Skin of body (tissue), 1 donor: ENCODE measurements at regions not wholly inside any gene's neighbourhood (a gene's known extent, or its start where the extent isn't known, plus 50 kb on each side); places are given as distances from the start of the nearest gene placed in this dataset.
A peak's percentile ranks its signal among the peaks of the same experiment; 100 is the strongest.

Source experiments
- DNase-seq: peaks from one replicate; lab custom pipeline; 2025; lab: John Stamatoyannopoulos, UW

DNA sequence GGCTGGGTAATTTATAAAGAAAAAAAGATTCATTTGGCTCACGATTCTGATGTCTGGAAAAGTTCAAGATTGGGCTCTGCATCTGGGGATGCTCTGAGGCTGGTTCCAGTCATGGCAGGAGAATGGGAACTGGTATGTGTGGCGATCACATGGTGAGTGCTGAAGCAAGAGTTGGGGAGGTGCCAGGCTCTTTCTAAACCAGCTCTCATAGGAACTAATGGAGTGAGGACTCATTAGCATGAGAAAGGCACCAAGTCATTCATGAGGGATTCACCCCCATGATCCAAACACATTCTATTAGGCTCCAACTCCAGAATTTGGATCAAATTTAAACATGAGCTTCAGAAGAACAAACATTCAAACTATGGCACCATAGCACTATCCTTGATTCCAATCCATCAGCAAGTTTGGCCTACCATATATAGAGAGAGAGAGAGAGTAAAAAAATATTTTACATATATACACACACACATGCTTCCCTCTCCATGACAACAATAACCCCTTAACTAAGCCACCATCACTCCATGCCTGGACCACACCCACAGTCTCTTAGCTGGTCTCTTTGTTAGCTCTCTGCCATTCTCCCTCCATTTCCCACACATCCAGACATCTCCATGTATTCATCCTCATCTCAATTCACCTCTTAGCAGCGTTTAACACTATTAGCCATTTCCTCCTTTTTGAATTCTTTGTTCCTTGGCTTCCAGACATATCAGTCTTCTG is 57.9 kb downstream of the NPY start:
- DNase-seq, result no peak

DNA sequence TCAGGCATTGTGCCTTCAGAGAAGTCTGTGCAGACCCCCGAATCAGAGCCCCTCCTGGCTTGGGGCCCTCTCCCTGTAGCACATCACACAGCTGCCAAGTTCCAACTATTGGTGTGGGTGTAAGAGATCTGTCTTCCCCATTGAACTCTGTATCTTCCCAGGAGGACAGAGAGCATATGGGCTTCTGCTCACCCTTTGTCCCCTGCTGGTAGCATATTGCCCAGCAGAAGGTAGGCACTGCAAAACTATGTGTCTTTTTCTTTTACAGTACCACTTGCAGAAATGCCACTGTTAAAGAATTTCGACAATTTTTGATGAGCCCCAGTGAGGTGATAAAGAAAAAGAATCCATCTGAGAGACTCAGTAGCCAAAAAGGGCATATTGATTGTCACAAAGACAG is 59.6 kb downstream of the NPY start:
- DNase-seq, result no peak

DNA sequence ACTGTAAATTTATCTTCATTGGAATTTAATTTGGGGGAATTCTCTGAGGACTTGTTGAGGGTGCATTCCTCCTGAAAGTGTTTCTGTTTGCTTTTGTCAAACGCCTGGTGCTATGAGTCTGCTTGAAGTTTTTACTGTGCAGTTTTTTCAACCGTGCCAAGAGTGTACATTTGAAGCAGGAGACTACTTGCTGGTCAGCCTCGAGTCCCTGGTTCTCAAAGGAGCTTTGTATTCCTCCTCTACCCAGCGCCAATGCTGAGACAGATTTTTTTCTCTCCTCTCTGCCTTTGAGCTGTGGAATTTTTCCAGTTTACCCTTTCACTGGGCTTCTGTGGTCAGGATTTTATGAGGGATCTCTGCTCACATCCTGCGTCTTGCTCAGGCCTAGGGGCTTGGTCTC is 62.1 kb downstream of the NPY start:
- DNase-seq, result no peak

DNA sequence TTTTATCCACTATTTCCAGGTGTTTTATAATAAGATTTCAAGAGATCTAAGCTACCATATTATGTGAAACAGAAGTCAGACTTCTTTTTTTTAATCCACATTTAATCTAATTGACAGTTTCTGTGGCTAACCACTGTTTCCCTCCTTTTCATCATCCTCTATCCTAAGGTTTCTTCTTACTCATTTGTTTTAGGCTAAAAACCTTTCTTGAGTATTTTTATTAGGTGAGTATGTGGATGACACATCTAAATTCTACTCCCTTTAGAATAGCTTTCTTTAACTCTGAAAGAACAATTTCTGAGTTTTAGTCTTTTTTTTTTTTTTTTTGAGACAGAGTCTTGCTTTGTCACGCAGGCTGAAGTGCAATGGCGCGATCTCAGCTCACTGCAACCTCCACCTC is 62.7 kb downstream of the NPY start:
- no peak for DNase-seq

DNA sequence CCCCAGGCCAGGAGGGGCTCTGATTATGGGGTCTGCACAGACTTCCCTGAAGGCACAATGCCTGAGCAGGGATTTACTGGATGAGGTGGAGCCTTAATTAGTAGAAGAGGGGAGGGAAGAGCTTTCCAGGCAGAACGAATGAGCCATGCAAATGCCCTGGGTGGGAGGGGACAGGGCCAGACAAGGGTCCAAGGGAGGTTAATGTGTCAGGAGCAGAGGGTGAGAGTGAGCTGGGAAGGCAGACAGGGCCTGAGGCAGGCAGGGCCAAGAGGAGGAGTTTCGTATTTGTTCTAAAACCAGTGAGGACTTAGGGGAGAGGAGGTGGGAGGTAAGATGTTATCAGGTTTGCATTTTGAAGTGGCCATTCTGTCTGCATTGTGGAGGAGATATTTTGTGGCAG is 65.3 kb downstream of the NPY start:
- DNase-seq, result no peak

DNA sequence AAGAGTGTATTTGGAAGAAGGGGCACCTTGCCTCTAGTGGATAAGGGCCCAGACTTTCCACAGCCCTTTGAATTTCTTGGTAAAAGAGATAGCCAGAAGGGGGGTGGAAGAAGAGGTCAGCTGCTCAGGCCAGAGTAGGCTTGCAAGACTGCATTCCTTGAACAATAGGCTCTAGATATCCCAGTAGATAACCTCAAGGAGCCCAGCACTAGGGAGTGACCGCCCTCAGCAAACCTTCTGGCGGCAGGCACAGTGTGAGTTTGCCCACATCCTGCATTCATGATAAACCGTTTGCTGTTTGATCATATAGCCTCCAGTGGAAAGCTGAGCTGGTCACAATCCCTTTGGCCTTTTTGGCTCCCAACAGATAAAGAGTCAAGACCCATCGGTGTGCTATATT is 70.5 kb downstream of the NPY start:
- no peak for DNase-seq

DNA sequence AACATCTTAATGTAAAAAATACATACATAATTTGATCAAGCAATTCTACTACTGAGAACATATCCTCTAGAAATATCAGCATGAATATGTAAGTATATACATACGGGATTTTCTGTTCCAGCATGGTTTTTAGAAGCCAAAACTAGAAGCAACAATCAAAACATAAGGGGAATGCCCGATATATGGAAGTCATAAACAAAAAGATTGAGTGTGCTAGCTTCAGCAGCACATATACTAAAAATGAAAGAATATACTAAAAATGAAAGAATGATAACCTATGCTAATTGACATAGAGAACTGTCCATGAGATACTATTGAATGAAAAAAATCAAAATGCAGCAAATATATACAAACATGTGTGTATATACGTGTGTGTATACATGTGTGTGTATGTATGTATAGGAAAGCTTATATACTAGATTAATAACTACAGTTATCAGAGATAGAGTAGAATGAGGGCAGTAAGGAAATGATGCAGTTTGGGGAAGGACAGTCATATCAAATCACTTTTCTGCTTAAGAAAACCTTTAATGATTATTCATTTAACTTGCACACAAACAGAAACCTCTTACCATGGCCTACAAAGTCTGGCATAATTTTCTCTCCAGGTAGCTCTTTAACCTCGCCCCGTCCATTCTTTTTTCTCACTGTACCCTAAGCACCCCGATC is 72.9 kb downstream of the NPY start:
- DNase-seq, result no peak

DNA sequence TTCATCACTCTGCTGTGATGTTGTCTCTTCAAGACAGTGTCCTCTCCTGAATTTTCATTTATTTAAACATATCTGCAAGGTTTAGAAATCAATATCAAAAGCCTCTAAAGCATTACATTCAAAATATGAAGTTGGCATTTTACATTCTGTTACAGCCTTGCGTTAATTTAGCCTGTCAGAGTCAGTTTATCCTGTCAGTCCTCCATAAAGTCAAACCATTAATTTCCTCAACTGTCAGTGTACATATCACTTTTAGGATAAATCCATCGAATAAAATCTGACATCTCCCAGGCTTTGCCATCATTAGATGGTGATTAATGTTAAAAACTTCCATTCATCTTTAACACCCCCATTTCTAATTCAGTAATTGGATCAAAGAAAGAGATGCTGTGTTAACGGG is 77.0 kb downstream of the NPY start:
- no peak for DNase-seq

DNA sequence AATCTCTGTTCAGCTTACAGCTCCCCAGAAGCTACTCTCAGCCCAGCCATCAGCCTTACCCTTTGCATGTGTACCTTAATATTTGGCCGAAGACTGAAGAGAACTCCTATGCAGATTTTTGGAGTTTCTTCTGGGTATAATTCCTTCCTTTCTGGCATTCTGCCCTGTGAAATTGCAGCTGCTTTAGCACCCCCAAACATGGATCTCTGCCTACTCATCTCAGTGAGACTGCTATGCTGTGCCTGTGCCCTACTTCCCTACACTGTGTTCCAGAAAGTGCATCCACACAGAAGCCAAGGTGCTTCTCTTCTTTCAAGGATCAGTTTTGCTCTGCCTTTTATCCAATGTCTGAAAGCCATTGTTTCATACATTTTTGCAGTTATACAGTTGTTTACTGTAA is 81.6 kb downstream of the NPY start:
- no peak for DNase-seq

DNA sequence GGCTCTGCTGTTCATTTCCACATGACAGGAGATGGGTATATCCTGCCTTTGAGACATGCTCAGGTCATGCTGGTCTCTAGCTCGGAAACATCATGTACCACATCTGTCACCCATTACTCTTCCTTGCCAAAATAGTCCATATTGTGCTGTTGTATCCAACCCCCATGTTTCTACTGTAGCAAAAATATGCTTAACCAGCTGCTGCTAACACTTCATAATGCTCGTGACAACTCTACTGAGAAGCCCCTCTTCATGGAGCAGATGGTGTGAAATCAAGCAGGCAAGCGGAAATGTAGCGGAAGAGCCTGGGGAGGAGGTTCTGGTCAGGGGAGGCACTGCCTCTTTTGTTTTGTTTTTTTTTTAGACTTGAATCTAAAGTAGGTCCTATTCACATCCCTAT is 82.9 kb downstream of the NPY start:
- peak; percentile 90 for DNase-seq

DNA sequence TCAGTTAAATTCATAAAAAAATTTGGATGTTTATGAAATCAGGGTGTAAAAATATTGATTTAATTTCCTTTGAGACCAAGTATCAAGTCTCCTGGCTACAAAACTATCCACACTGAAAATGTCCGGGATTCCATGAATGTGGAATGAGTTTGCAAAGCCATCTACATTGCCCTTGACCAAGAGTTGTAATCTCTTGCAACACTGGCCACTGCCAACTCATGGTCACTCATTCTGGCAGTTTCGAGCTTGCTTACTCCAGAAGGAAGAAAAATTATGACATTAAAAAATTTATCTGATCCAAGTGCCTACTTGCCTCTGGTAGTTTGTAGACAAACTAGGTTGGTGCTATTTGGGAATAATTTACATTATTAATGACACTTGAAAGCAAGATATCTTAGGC is 84.2 kb downstream of the NPY start:
- DNase-seq, result no peak

DNA sequence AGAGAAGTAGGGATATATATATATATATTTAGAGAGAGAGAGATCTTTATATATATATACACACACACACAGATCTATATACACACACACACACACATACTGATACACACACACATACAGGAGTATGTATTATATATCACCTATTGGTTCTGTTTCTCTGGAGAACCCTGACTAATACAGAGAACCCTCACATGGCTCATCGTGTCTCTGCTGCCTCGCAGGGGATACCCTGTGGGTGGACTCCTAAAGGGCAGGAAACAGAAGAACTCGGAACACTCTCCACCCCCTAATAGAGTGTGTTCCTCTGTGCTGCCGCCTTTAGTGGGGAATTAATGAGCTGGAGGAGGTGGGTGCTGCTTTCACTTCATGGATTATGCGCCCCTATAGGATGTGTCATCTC is 86.6 kb downstream of the NPY start:
- no peak for DNase-seq

DNA sequence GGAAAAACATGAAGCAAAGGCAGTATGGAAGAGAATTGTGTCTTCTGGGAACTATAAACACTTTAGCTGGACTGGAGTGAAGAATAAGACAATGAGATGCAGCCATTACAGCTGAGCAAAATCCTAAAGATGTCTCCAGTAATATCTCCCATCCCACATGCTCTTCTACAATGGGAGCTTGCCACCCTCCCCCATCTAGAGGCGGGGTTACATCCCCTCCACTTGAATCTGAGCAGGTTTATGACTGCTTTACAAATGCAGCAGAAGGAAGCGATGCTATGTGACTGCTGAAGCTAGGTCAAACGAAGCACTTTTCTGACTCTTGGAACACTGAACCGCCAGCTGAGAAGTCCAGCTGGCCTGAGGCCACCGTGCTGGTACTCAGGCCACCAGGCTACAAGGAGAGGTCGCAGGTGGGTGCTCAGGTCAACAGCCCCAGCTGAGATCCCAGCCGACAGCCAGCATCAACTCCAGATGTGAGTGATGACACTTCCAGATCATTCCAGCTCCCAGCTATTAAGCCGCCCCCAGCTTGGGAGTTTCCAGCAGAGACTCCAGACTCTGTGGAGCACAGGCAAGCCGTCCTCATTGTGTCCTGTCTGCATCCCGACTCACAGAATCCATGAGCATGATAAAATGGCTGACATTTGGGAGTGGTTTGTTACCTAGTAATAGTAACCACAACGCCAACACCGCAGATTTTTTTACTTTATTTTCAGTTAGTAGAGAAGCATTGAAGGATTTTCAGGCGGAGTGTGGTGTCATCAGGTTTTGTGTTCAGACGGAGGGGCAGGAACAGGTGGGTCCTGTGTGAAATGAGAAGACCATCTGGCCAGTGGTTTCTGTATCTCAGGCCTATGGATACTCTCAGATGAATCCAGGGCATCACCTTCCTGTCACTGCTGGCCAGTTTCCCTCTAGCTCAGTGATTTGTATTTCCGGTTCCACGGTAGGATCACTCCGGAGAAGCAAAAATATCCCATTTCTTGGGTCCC is 89.3 kb downstream of the NPY start:
- no peak for DNase-seq

DNA sequence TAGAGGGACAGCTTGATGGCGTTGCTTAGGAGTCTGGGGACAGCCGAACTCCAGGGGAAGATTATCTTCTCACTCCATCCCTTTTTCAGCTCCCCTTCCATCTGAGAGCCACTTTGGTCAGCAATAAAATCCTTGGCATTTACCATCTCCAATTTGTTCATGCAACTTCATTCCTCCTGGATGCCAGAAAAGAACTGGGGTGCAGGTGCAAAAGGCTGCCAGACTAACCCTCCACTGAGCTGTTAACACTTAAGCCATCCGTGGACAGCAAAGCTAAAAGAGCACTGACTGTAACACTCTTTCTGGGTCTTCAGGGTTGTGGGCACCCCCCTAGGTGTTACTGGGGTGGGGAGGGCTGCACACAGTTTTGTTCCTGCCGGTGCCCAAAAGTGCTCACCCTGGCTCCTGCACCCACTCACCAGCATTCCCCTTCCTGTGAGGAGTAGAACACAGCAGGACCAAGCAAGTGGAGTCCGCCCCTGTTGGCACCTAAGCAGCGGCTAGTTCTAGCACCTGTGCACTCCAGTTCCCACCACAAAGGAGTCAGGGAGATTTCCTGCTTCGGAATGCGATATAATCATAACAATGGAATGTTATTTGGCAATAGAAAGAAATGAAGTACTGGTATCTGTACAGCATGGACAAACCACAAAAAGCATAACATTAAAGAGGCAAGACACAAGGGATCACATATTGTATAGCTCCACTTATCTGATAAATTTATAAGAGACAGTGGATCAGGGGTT is 95.1 kb downstream of the NPY start:
- no peak for DNase-seq

DNA sequence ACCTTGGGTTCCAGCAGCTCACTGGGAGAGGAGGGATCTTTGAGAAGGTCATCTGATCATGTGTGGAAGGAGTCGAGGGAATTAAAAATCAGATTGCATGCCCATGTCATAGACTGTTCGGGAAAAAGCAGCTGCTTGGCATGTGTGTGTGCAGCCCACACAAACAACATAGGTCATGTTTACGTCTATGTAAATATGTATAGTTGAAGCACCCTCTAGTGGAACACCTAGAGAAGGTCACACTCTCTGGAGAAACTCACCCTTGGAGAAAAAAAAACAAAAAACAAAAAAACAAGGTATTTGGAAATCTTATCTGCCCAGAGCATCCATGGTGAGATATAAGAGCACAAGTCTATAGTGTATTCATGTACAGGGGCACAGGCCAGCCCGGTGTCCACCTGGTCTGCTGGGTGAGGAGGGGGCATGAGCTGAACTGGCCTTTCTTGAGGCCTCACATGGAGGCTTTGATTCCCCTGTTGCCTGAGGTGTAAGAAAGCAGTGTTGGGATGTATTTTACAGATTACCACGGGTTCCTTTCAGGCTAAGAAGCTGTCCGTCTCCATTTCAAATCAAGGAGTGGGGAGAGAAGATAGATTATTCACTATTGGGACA is 98.0 kb downstream of the NPY start:
- DNase-seq, result no peak

DNA sequence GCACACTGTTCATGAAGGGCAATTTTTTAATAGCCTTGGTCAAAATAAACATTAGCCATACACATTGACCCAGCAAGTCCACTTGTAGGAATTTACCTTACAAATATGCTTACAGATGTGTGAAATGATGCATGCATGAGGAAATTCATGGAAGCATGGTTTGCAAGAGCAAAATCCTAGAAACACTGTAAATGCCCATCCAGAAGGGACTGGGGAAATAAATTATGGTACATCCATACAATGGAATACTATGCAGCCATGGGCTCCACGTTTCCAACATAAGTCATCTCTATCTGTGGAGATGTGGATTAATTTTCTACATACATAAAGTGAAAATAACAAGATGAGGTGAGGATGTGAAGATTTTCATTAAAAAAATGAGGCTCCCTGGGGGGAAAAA is 99.1 kb downstream of the NPY start:
- no peak for DNase-seq

DNA sequence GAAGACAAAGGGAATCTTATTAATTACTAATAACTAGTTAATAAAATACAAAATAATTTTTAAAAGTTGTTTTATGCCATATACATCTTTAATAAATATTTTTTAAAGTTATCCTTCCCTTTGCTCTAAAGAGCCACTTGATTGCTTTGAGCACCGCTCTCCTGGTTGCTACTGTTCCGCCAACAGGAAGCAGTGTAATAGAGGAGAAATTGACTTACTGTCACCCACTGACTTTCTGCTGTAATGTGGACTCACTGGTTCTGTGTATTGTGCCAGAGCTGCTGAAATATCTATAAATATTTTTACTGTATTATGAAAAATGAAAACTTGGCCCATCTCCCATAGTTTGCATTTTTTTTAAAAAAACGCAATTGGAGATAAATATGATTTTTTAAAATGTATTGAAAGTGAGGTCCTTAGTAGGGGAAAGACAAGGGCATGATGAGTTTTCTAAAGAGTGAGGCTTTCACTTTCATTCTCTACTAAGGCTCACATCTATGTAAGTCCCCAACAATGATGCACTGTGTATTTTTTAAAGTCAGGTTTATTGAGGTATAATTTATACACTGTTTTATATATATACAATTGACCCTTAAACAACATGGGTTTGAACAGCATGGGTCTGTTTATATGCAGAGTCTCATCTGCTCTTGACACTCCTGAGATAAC is 100.5 kb downstream of the NPY start:
- DNase-seq, result no peak

DNA sequence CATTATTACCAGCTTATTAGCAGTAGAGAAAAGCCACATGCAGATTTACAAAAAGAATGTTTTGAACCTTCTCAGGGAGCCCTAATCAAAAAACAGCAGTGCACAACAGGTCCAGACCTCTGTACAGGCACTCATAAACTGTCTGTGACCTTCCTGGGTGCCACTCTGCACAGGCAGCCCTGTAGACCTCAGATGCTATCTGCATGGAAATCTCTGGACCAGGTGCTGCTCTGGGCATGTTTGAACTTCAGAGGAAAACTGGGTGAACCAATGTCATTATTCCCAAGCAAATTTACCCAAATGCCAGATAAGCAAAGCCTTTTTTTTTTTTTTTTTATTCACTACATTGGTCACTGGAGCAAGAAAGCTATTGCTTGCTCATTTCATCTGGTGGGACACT is 104.2 kb downstream of the NPY start:
- no peak for DNase-seq

DNA sequence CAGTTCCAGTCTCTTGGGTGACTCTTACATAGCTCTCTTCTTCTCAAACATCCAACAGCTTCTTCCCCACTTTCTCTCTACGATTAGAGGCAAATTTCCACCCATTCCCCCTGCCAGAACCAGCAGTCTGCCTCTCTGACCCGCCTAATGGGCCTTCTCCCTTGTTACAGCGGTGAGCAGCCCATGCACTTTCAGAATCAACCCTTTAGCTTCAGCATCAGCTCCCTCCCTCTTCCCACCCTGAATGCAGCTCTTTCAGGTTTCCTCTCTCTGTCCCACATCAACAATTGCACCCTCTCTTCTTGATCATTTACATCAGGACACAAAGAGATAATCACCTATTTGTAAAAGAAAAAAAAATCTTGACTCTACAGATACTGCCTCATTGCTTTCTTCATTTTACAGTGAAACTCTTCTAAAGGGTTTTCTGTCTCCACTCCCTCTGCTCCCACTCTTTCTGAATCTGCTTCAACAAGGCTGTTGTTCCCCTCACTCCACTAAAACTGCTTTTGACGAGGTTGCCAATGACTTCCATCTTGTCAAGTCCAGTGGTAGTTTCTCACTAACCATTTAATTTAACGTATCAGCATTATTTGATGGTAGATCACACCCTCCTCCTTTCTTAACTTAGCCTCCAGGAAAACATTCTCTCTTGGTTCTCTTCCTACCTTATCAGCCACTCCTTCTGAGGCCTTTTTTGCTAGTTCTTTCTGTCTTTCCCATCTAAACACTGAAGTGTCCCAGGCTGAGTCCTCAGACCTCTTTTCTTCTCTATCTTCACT is 106.6 kb downstream of the NPY start:
- DNase-seq, result no peak

DNA sequence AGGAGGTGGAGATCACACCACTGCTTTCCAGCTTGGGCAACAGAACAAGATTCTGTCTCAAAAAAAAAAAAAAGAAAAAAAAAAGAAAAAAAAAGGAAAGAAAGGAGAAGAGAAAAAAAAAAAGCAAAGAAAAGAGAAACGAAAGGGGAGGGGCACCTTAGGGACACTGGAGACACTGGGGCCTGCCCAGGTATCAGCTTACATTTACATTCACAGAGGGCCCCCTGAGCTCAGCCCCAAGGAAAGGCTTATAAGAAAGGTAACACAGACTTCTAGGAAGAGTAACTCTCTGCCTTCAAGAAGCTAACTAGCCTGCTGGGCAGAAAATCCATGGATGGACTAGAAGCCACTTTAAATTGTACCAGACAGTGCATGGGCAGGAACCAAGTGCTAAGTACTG is 108.8 kb downstream of the NPY start:
- DNase-seq, result no peak
